ENCODE measurements at regions not wholly inside any gene's neighbourhood (a gene's known extent, or its start where the extent isn't known, plus 50 kb on each side); places are given as distances from the start of the nearest gene placed in this dataset.
"Not testable (repeated sequence)": the region's sequence is repeated elsewhere in the genome, so short reads cannot be mapped to it uniquely, and the experiment has no call there.

- Histone ChIP-seq H3K9me3 (no peaks in the 10 kb centered on the region), H3K27ac (no peak overlapping the region), H3K4me3 (no peak overlapping the region), H3K4me1 (no peaks in the 10 kb centered on the region), H3K36me3 (no peaks in the 10 kb centered on the region), H3K27me3 (no peaks in the 10 kb centered on the region)
- no peak for DNase-seq
- TF ChIP-seq POLR2A (IDR thresholded peaks at IDR 0.05) (no peak), CTCF (IDR thresholded peaks at IDR 0.05) (no peak)
Observed at GRCh38 chr6:76852776-76853175, 610.5 kb downstream of the HTR1B start.

GRCh38 chr6:76849274-76849970, 613.9 kb downstream of the HTR1B start:
- not testable (repeated sequence) for H3K4me3 ChIP-seq, H3K36me3 ChIP-seq, H3K9me3 ChIP-seq, DNase-seq, H3K4me1 ChIP-seq, H3K27me3 ChIP-seq, H3K27ac ChIP-seq

GRCh38 chr6:76843054-76843822, 620.1 kb downstream of the HTR1B start:
- Histone ChIP-seq H3K36me3 (no peaks in the 10 kb centered on the region), H3K4me1 (no peaks in the 10 kb centered on the region), H3K4me3 (no peak overlapping the region), H3K27me3 (no peaks in the 10 kb centered on the region), H3K27ac (no peak overlapping the region), H3K9me3 (no peaks in the 10 kb centered on the region)
- DNase-seq = no peak
- TF ChIP-seq CTCF (IDR thresholded peaks at IDR 0.05) (no peak), POLR2A (IDR thresholded peaks at IDR 0.05) (no peak)

GRCh38 chr6:76840865-76841264, 622.4 kb downstream of the HTR1B start:
- Histone ChIP-seq H3K27me3 (no peaks in the 10 kb centered on the region), H3K27ac (no peak overlapping the region), H3K9me3 (no peaks in the 10 kb centered on the region), H3K4me1 (no peaks in the 10 kb centered on the region), H3K4me3 (no peak overlapping the region), H3K36me3 (no peaks in the 10 kb centered on the region)
- no peak for TF ChIP-seq POLR2A (IDR thresholded peaks at IDR 0.05)
- TF ChIP-seq CTCF (IDR thresholded peaks at IDR 0.05) = no peak
- no peak for DNase-seq

- Histone ChIP-seq H3K36me3 (no peaks in the 10 kb centered on the region), H3K27ac (peak overlapping the region in 1 of 4 donors; percentile 56), H3K4me1 (no peaks in the 10 kb centered on the region), H3K4me3 (no peak overlapping the region), H3K27me3 (no peaks in the 10 kb centered on the region), H3K9me3 (no peaks in the 10 kb centered on the region)
- DNase-seq = no peak
- TF ChIP-seq CTCF (IDR thresholded peaks at IDR 0.05) (no peak), POLR2A (IDR thresholded peaks at IDR 0.05) (no peak)
Observed at GRCh38 chr6:76840041-76840745, 623.1 kb downstream of the HTR1B start.

- no peaks in the 10 kb centered on the region for H3K27me3 ChIP-seq
- no peak for DNase-seq
- H3K4me1 ChIP-seq = no peaks in the 10 kb centered on the region
- no peaks in the 10 kb centered on the region for H3K36me3 ChIP-seq
- H3K4me3 ChIP-seq = no peak overlapping the region
- no peak overlapping the region for H3K27ac ChIP-seq
- H3K9me3 ChIP-seq = no peaks in the 10 kb centered on the region
- no peak for TF ChIP-seq CTCF (IDR thresholded peaks at IDR 0.05)
- no peak for TF ChIP-seq POLR2A (IDR thresholded peaks at IDR 0.05)
Observed at GRCh38 chr6:76839505-76839904, 623.8 kb downstream of the HTR1B start.

Measured in Peyer's patch (tissue), 4 donors.